Jurkat, Clone E6-1 (cell line): ENCODE measurements at regions not wholly inside any gene's neighbourhood (a gene's known extent, or its start where the extent isn't known, plus 50 kb on each side); places are given as distances from the start of the nearest gene placed in this dataset.
A peak's percentile ranks its signal among the peaks of the same experiment; 100 is the strongest.
"Not testable (repeated sequence)": the region's sequence is repeated elsewhere in the genome, so short reads cannot be mapped to it uniquely, and the experiment has no call there.

Experiments
- DNase-seq: peaks from one replicate; pipeline ENCODE4 v3.0.0-alpha.2; 2011; ENCODE audit warnings: low read depth, low spot score
- H3K4me3 ChIP-seq: 2 replicates; pipeline ENCODE4 v1.5.1; 2011; ENCODE audit warnings: mild to moderate bottlenecking, low read length, control low read depth, moderate library complexity

- DNase-seq, H3K4me3 ChIP-seq: not testable (repeated sequence)
Observed at GRCh38 chr12:131625966-131626722, 84.7 kb upstream of the SFSWAP start.

GRCh38 chr12:131627151-131628022, 83.5 kb upstream of the SFSWAP start:
- H3K4me3 ChIP-seq = not testable (repeated sequence)
- DNase-seq = peak; percentile 80

GRCh38 chr12:131628023-131628740, 82.7 kb upstream of the SFSWAP start:
- DNase-seq = no peak
- no peak overlapping the region for H3K4me3 ChIP-seq

GRCh38 chr12:131628766-131629448, 82.0 kb upstream of the SFSWAP start:
- H3K4me3 ChIP-seq = no peak overlapping the region
- no peak for DNase-seq

GRCh38 chr12:131631230-131631629, 79.7 kb upstream of the SFSWAP start:
- no peak overlapping the region for H3K4me3 ChIP-seq
- no peak for DNase-seq

GRCh38 chr12:131631889-131632651, 78.8 kb upstream of the SFSWAP start:
- not testable (repeated sequence) for H3K4me3 ChIP-seq, DNase-seq

- H3K4me3 ChIP-seq = not testable (repeated sequence)
Observed at GRCh38 chr12:131632652-131633023, 78.3 kb upstream of the SFSWAP start.

GRCh38 chr12:131633610-131634009, 77.3 kb upstream of the SFSWAP start:
- DNase-seq, H3K4me3 ChIP-seq: not testable (repeated sequence)

More at GRCh38 chr12:131632652-131633023, 78.3 kb upstream of the SFSWAP start:
- DNase-seq = not testable (repeated sequence)

GRCh38 chr12:131634037-131634436, 76.9 kb upstream of the SFSWAP start:
- DNase-seq = no peak

GRCh38 chr12:131635012-131635411, 75.9 kb upstream of the SFSWAP start:
- DNase-seq, H3K4me3 ChIP-seq: not testable (repeated sequence)

More at GRCh38 chr12:131634037-131634436, 76.9 kb upstream of the SFSWAP start:
- H3K4me3 ChIP-seq = no peak overlapping the region

- no peak overlapping the region for H3K4me3 ChIP-seq
- DNase-seq = no peak
Observed at GRCh38 chr12:131635491-131636122, 75.3 kb upstream of the SFSWAP start.

GRCh38 chr12:131636266-131636665, 74.6 kb upstream of the SFSWAP start:
- no peak overlapping the region for H3K4me3 ChIP-seq
- no peak for DNase-seq

- no peak overlapping the region for H3K4me3 ChIP-seq
- DNase-seq = no peak
Observed at GRCh38 chr12:131636940-131637750, 73.7 kb upstream of the SFSWAP start.

GRCh38 chr12:131637986-131638385, 72.9 kb upstream of the SFSWAP start:
- DNase-seq = no peak
- H3K4me3 ChIP-seq = no peak overlapping the region

- DNase-seq = no peak
Observed at GRCh38 chr12:131639270-131639940, 71.5 kb upstream of the SFSWAP start.

GRCh38 chr12:131640525-131640924, 70.4 kb upstream of the SFSWAP start:
- no peak for DNase-seq
- no peak overlapping the region for H3K4me3 ChIP-seq

More at GRCh38 chr12:131639270-131639940, 71.5 kb upstream of the SFSWAP start:
- H3K4me3 ChIP-seq = no peak overlapping the region

- no peak overlapping the region for H3K4me3 ChIP-seq
- no peak for DNase-seq
Observed at GRCh38 chr12:131641315-131641714, 69.6 kb upstream of the SFSWAP start.
